NT2/D1 (cell line): ENCODE measurements at regions not wholly inside any gene's neighbourhood (a gene's known extent, or its start where the extent isn't known, plus 50 kb on each side); places are given as distances from the start of the nearest gene placed in this dataset.
A peak's percentile ranks its signal among the peaks of the same experiment; 100 is the strongest.
"Not testable (repeated sequence)": the region's sequence is repeated elsewhere in the genome, so short reads cannot be mapped to it uniquely, and the experiment has no call there.

Source experiments
- DNase-seq: peaks from one replicate; pipeline ENCODE4 v3.0.0-alpha.2; 2011; ENCODE audit warnings: low read depth, low spot score
- H3K27me3 ChIP-seq: 2 replicates; pipeline ENCODE4 v1.6.0; 2011; ENCODE audit warnings: mild to moderate bottlenecking; ENCODE audit not compliant: insufficient read length, insufficient read depth
- H3K36me3 ChIP-seq: 2 replicates; pipeline ENCODE4 v1.6.1; 2011; ENCODE audit warnings: mild to moderate bottlenecking, low read length, mixed read lengths; ENCODE audit not compliant: insufficient read depth, insufficient read length
- H3K4me1 ChIP-seq: 2 replicates; pipeline ENCODE4 v1.5.1; 2011; ENCODE audit not compliant: insufficient read depth, insufficient read length
- H3K4me3 ChIP-seq: 2 replicates; pipeline ENCODE4 v1.5.1; 2011; ENCODE audit warnings: low read depth; ENCODE audit not compliant: insufficient read length
- H3K9ac ChIP-seq: 2 replicates; pipeline ENCODE4 v1.6.0; 2011; ENCODE audit warnings: low read depth; ENCODE audit not compliant: insufficient read length
- H3K9me3 ChIP-seq: 2 replicates; pipeline ENCODE4 v1.5.1; 2011; ENCODE audit warnings: mild to moderate bottlenecking, low read length; ENCODE audit not compliant: insufficient read depth
- SUZ12 ChIP-seq: IDR thresholded peaks from 2 replicates; pipeline ENCODE4 v1.6.1; 2011; ENCODE audit not compliant: insufficient read length, insufficient read depth; ENCODE audit errors: extremely low read depth
- YY1 ChIP-seq: IDR thresholded peaks from 2 replicates; pipeline ENCODE4 v1.6.1; 2011; ENCODE audit not compliant: insufficient read length, insufficient read depth
- ZNF274 ChIP-seq: IDR thresholded peaks from 2 replicates; pipeline ENCODE4 v1.6.1; 2011; ENCODE audit warnings: mild to moderate bottlenecking, low read depth, low read length

DNA sequence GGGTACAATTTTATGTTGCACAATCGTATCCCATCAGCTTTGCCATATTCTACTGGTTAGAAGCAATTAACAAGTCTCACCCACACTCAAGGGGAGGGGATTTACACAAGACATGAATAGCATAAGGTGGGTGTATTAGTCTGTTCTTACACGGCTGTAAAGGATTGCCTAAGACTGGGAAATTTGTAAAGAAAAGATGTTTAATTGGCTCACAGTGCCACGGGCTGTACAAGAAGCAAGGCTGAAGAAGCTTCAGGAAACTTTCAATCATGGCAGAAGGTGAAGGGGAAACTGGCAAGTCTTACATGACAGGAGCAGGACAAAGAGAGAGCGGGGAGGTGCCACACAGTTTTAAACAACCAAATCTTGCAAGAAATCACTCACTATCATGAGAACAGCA is 231.8 kb upstream of the AMIGO2 start:
- TF ChIP-seq ZNF274, result no peak
- TF ChIP-seq SUZ12, result no peak
- no peak for TF ChIP-seq YY1
- no peak overlapping the region for H3K9ac ChIP-seq
- H3K4me1 ChIP-seq, result no peaks in the 10 kb centered on the region

DNA sequence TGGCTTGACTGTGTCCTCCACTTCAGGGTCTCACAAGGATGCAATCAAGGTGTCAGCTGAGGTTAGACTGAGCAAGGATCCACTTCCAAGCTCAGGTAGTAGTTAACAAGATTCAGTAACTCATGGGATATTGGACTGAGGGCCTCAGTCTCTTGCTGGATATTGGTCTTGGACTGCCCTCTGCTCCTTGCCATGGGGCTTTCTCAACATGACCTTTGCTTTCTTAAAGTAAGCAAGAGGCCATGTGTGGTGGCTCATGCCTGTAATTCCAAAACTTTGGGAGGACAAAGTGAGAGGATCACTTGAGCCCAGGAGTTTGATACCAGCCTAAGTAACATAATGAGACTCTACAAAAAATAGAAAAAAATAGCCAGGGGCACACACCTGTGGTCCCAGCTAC is 231.3 kb upstream of the AMIGO2 start:
- Histone ChIP-seq H3K9ac (no peak overlapping the region), H3K4me3 (no peak overlapping the region), H3K36me3 (no peaks in the 10 kb centered on the region), H3K4me1 (no peaks in the 10 kb centered on the region), H3K27me3 (no peaks in the 10 kb centered on the region), H3K9me3 (peaks cover 6% of the 10 kb centered on the region; the same call in 1 of the 2 replicates)
- DNase-seq, result no peak
- TF ChIP-seq ZNF274, result no peak
- no peak for TF ChIP-seq YY1
- no peak for TF ChIP-seq SUZ12

More for the DNA sequence above, 231.8 kb upstream of the AMIGO2 start:
- no peak overlapping the region for H3K4me3 ChIP-seq
- no peak for DNase-seq
- H3K9me3 ChIP-seq, result 0 out of 2 replicates have a peak, but pooled peaks cover under 1% of the 10 kb centered on the region
- H3K27me3 ChIP-seq, result no peaks in the 10 kb centered on the region
- H3K36me3 ChIP-seq, result no peaks in the 10 kb centered on the region

DNA sequence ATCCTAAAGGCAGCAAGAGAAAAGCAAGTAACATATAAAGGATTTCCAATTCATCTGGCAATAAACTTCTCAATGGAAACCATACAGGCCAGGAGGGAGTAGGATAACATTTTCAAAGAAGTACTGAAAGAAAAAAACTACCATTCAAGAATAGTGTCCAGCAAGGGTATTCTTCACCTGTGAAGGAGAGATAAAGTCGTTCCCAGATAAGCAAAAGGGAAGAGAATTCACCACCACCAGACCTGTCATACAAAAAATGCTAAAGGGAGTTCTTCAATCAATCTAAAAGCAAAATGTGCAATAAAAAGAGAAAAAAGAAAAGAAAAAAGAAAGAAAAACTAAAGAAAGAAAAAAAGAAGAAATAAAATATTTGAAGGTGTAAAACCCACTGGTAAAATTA is 228.9 kb upstream of the AMIGO2 start:
- H3K9ac ChIP-seq, result no peak overlapping the region
- DNase-seq, result no peak
- no peaks in the 10 kb centered on the region for H3K27me3 ChIP-seq
- TF ChIP-seq ZNF274 (no peak), YY1 (no peak), SUZ12 (no peak)
- peaks cover 12% of the 10 kb centered on the region; the same call in 1 of the 2 replicates for H3K9me3 ChIP-seq
- H3K36me3 ChIP-seq, result no peaks in the 10 kb centered on the region
- no peak overlapping the region for H3K4me3 ChIP-seq
- H3K4me1 ChIP-seq, result no peaks in the 10 kb centered on the region

DNA sequence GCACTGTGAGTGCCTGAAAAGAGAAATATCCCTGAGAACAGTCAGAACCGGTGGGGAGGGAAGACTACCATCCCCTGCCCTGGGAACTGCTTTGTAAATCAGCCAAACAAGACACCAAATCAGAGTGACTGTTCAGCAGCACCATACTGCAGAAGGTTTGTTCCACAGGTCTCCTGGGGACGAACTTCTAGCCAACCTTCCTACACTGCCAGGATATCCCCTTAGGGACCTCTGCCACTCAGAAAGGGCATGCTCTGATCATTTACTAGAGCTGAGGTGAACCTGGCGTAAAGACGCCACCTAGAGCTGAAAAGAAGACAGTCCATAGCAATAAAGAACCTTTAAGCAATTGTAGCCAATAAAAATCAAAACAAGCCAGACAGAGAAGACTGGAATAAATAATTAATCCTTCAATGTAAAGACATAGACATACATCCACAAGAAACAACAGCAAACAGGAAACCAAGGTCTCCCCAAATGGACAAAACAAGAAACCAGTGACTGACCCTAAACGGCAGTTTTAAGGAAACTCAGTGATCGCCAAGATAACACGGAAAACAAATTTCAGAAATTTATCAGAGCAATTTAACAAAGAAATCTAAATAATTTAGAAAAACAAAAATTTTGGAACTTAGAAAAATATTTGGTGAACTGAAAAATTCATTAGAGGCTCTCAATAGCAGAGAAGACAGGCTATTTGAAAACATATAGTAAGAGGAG is 228.1 kb upstream of the AMIGO2 start:
- Histone ChIP-seq H3K4me3 (no peak overlapping the region), H3K4me1 (no peaks in the 10 kb centered on the region), H3K9ac (no peak overlapping the region), H3K9me3 (peaks cover 12% of the 10 kb centered on the region; the same call in 1 of the 2 replicates), H3K36me3 (no peaks in the 10 kb centered on the region), H3K27me3 (no peaks in the 10 kb centered on the region)
- DNase-seq, result peak; percentile 35
- TF ChIP-seq ZNF274 (no peak), YY1 (no peak), SUZ12 (no peak)

DNA sequence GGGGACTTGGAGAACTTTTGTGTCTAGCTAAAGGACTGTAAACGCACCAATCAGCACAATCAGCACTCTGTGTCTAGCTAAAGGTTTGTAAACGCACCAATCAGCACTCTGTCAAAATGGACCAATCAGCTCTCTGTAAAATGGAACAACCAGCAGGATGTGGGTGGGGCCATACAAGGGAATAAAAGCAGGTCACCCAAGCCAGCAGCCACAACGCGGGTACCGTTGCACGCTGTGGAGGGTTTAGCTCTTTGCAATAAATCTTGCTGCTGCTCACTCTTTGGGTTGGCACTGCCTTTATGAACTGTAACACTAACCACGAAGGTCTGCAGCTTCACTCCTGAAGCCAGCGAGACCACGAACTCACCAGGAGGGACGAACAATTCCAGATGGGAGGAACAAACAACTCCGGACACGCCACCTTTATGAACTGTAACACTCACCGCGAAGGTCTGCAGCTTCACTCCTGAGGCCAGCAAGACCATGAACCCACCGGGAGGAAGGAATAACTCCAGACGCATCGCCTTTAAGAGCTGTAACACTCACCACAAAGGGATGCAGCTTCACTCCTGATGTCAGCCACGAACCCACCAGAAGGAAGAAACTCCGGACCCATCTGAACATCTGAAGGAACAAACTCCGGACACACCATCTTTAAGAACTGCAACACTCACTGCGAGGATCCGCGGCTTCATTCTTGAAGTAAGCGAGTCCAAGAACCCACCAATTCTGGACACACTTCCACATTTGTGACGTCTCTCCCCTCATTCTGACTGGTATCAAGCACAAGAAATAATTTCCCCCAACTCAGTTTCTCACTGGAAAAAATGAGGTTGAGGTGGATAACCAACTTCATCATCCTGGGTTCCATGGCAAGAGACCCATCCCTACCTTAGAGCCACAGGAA is 227.3 kb upstream of the AMIGO2 start:
- H3K9ac ChIP-seq, DNase-seq, H3K4me1 ChIP-seq, H3K36me3 ChIP-seq, H3K4me3 ChIP-seq, H3K27me3 ChIP-seq: not testable (repeated sequence)
- H3K9me3 ChIP-seq, result peaks cover 12% of the 10 kb centered on the region; the same call in 1 of the 2 replicates

DNA sequence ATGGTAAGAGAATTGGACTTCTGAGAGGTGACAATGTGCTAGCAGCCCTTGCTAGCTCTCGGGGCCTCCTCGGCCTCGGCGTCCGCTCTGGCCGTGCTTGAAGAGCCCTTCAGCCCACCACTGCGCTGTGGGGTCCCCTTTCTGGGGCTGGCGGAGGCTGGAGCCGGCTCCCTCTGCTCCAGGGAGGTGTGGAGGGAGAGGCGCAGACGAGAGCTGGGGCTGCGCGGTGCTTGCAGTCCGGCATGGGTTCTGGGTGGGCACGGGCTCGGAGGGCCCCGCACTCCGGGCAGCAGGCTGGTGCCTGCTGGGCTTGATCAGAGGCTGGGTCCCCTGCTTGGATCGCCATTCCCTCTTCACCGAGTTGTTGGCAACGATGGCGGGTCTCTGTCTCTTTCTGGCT is 226.4 kb upstream of the AMIGO2 start:
- Histone ChIP-seq H3K36me3 (no peaks in the 10 kb centered on the region), H3K9ac (no peak overlapping the region), H3K4me1 (no peaks in the 10 kb centered on the region), H3K9me3 (peaks cover 12% of the 10 kb centered on the region; the same call in 1 of the 2 replicates), H3K4me3 (no peak overlapping the region), H3K27me3 (no peaks in the 10 kb centered on the region)
- TF ChIP-seq SUZ12 (no peak), YY1 (no peak), ZNF274 (no peak)
- no peak for DNase-seq

DNA sequence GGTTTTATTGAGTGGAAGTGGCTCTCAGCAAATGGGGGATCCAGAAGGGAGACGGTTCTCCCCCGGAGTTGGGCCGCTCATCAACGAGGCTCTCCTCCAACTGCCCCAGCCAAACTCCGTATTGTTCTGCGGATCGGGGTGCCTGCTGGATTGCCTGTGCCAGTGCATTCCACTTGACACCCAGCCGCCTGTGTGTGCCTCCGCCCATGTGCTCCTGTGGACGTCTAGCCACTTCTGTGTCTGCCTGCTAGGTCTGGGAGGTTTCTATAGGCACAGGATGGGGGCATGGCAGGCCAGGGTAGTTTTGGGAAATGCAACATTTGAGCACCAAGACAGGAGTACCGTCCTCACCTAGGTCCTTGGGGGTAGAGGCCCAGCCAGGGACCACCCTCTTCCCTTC is 225.7 kb upstream of the AMIGO2 start:
- H3K4me1 ChIP-seq, result no peaks in the 10 kb centered on the region
- no peak overlapping the region for H3K9ac ChIP-seq
- TF ChIP-seq YY1 (no peak), ZNF274 (no peak), SUZ12 (no peak)
- H3K27me3 ChIP-seq, result no peaks in the 10 kb centered on the region
- no peak overlapping the region for H3K4me3 ChIP-seq
- no peak for DNase-seq
- H3K36me3 ChIP-seq, result no peaks in the 10 kb centered on the region
- peaks cover 12% of the 10 kb centered on the region; the same call in 1 of the 2 replicates for H3K9me3 ChIP-seq
